22Rv1 (cell line): ENCODE measurements at regions not wholly inside any gene's neighbourhood (a gene's known extent, or its start where the extent isn't known, plus 50 kb on each side); places are given as distances from the start of the nearest gene placed in this dataset.

Experiments
- CTCF ChIP-seq: fragments of 450-650 bp; IDR thresholded peaks from 2 replicates; pipeline ENCODE4 v1.5.1; 2017; ENCODE audit warnings: mild to moderate bottlenecking
- ZFX ChIP-seq: fragments of 450-650 bp; IDR thresholded peaks from 2 replicates; pipeline ENCODE4 v1.6.1; 2017; ENCODE audit warnings: antibody characterized with exemption, borderline replicate concordance

GRCh38 chr3:43996379-43997301 lies 245.0 kb upstream of the TOPAZ1 start:
- peak; percentile 35; the same call in 1 of the 2 replicates for TF ChIP-seq CTCF
- TF ChIP-seq ZFX, result no peak
